ENCODE measurements at regions not wholly inside any gene's neighbourhood (a gene's known extent, or its start where the extent isn't known, plus 50 kb on each side); places are given as distances from the start of the nearest gene placed in this dataset.
"Not testable (repeated sequence)": the region's sequence is repeated elsewhere in the genome, so short reads cannot be mapped to it uniquely, and the experiment has no call there.

DNA sequence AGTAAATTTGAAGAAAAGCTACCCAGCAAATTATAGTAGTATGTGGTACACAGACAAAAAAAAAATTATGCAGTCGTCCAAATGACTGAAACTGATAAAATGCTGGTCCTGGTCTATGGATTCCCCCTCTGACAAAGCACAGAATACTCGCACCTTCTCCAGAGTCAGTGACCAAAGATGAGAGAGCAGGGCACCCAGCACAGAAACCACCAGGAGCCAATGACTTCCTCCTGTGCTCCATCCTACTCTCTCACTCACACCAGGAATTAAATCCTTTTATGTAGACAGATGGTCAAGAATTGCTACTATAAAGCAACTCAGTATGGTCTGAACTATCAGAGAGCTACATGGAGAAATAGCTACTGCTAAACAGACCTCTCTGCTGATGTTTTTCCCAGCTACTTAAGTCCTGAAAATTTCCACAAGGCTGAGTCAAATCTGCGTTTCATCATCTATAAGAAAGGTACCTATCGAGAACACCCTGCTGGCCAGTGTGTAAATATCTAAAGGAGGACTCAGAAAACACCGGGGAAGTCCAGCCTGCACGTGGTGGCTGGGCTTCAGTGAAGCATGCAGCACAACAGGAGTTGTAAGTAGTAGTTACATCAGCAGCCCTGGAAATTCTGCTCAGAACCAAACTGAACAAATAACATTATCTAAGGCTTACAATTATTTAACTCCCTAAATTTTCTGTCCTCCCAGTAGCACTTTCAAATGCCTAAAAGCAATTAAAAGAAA, 118.1 kb upstream of the OR4F16 start:
- TF ChIP-seq, protein P1, sequence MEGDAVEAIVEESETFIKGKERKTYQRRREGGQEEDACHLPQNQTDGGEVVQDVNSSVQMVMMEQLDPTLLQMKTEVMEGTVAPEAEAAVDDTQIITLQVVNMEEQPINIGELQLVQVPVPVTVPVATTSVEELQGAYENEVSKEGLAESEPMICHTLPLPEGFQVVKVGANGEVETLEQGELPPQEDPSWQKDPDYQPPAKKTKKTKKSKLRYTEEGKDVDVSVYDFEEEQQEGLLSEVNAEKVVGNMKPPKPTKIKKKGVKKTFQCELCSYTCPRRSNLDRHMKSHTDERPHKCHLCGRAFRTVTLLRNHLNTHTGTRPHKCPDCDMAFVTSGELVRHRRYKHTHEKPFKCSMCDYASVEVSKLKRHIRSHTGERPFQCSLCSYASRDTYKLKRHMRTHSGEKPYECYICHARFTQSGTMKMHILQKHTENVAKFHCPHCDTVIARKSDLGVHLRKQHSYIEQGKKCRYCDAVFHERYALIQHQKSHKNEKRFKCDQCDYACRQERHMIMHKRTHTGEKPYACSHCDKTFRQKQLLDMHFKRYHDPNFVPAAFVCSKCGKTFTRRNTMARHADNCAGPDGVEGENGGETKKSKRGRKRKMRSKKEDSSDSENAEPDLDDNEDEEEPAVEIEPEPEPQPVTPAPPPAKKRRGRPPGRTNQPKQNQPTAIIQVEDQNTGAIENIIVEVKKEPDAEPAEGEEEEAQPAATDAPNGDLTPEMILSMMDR (IDR thresholded peaks at IDR 0.05), result not testable (repeated sequence)
- not testable (repeated sequence) for TF ChIP-seq POLR2A (IDR thresholded peaks at IDR 0.05)
